GM12878 (cell line): ENCODE measurements at regions not wholly inside any gene's neighbourhood (a gene's known extent, or its start where the extent isn't known, plus 50 kb on each side); places are given as distances from the start of the nearest gene placed in this dataset.

Source experiments
- ATAC-seq: fragments of 200-7000 bp; cut with Tn5 transposase; 3 replicates; pipeline ENCODE4 v1.9.1; 2020; ENCODE audit warnings: mild to moderate bottlenecking, moderate library complexity
- BruUV-seq: library from RNA; stranded (reverse); fragments of 400-500 nt; replicated peaks from 2 replicates; lab custom pipeline; 2021; lab: Mats Ljungman, UMichigan
- CTCF ChIA-PET: fragments of 300-600 bp; sonication (Branson Sonifier 250); formaldehyde crosslinking; extraction: SDS; loops from one replicate; lab custom pipeline; 2021; ENCODE audit warnings: inconsistent platforms; lab: Yijun Ruan, JAX
- POLR2A ChIA-PET: fragments of 350-600 bp; formaldehyde crosslinking; extraction: SDS; loops from one replicate; lab custom pipeline; 2021; ENCODE audit warnings: inconsistent platforms; lab: Charles Lee
- RAD21 ChIA-PET: fragments of 300-600 bp; sonication (Branson Sonifier 250); formaldehyde crosslinking; loops from one replicate; lab custom pipeline; 2023; ENCODE audit warnings: antibody characterized with exemption; ENCODE audit not compliant: unreplicated experiment; lab: Charles Lee
- SMC1A ChIA-PET: fragments of 300-600 bp; sonication (Branson Sonifier 250); formaldehyde crosslinking; loops from one replicate; lab custom pipeline; 2023; ENCODE audit not compliant: unreplicated experiment, uncharacterized antibody; lab: Charles Lee
- DNase-seq: peaks from one replicate; pipeline ENCODE4 v3.0.0-alpha.2; 2011; ENCODE audit warnings: low read depth, low spot score
- FAIRE-seq: peaks from 3 replicates; lab custom pipeline; 2011; peaks lifted over from hg19 to GRCh38; lab: Jason Lieb, UNC
- H2AFZ ChIP-seq: 2 replicates; pipeline ENCODE4 v1.6.0; 2011; ENCODE audit warnings: low read depth, low read length, control low read depth; ENCODE audit not compliant: control insufficient read depth
- H3K27ac ChIP-seq: 2 replicates; pipeline ENCODE4 v1.5.1; 2011; ENCODE audit warnings: control low read depth; ENCODE audit not compliant: control insufficient read depth, insufficient read depth
- H3K27me3 ChIP-seq, 2 experiments: replicated peaks in 1 of 2; 2 replicates each; pipeline versions ENCODE4 v1.6.0 to v1.6.1; 2011; ENCODE audit warnings: low read length in 1 of 2; ENCODE audit not compliant: control insufficient read depth in 2 of 2, insufficient read depth in 2 of 2
- H3K36me3 ChIP-seq, 2 experiments: 2 replicates each; pipeline ENCODE4 v1.5.1; 2011; ENCODE audit warnings: low read length in 1 of 2; ENCODE audit not compliant: control insufficient read depth in 2 of 2, insufficient read depth in 2 of 2
- H3K4me1 ChIP-seq: 2 replicates; pipeline ENCODE4 v1.6.1; 2011; ENCODE audit warnings: mild to moderate bottlenecking, low read length, moderate library complexity, mixed read lengths; ENCODE audit not compliant: control insufficient read depth, insufficient read depth
- H3K4me2 ChIP-seq: 2 replicates; pipeline ENCODE4 v1.6.0; 2011; ENCODE audit warnings: control low read depth; ENCODE audit not compliant: control insufficient read depth, insufficient read depth
- H3K4me3 ChIP-seq: fragments of 200-600 bp; sonication (generic); 2 replicates; pipeline ENCODE4 v1.5.1; 2016
- H3K79me2 ChIP-seq: 2 replicates; pipeline ENCODE4 v1.6.0; 2011; ENCODE audit warnings: low read length; ENCODE audit not compliant: control insufficient read depth, insufficient read depth
- H3K9ac ChIP-seq: 2 replicates; pipeline ENCODE4 v1.8.0; 2011; ENCODE audit warnings: low read length, control low read depth, mixed read lengths; ENCODE audit not compliant: control insufficient read depth, insufficient read depth
- H3K9me3 ChIP-seq: replicated peaks from 3 replicates; pipeline ENCODE4 v1.5.1; 2011; ENCODE audit warnings: mild to moderate bottlenecking, low read length; ENCODE audit not compliant: control insufficient read depth, insufficient read depth
- H4K20me1 ChIP-seq: 2 replicates; pipeline ENCODE4 v1.6.0; 2011; ENCODE audit not compliant: control insufficient read depth, insufficient read depth
- CBFB ChIP-seq: IDR thresholded peaks from 2 replicates; pipeline ENCODE4 v1.6.1; 2016; ENCODE audit warnings: antibody characterized with exemption, low read depth
- CREM ChIP-seq: IDR thresholded peaks from 2 replicates; pipeline ENCODE4 v1.6.1; 2014; ENCODE audit warnings: antibody characterized with exemption, low read depth
- FOS ChIP-seq: IDR thresholded peaks from 3 replicates; pipeline ENCODE4 v1.6.1; 2011; ENCODE audit warnings: borderline replicate concordance; ENCODE audit not compliant: insufficient read length; ENCODE audit errors: extremely low read depth
- JUNB ChIP-seq: IDR thresholded peaks from 2 replicates; pipeline ENCODE4 v1.6.1; 2016; ENCODE audit warnings: antibody characterized with exemption, mild to moderate bottlenecking
- NR2C2 ChIP-seq: IDR thresholded peaks from 2 replicates; pipeline ENCODE4 v1.6.1; 2011; ENCODE audit warnings: borderline replicate concordance, low read depth; ENCODE audit not compliant: control insufficient read depth, insufficient read length
- RUNX3 ChIP-seq: IDR thresholded peaks from 2 replicates; pipeline ENCODE4 v1.6.1; 2012; ENCODE audit warnings: low read length, inconsistent platforms
- WGBS: methylation state at CpG from one replicate; pipeline ENCODE4 v1.1.6; 2016; ENCODE audit warnings: low lambda C conversion rate; ENCODE audit not compliant: insufficient replicate concordance, insufficient coverage; ENCODE audit errors: missing lambda C conversion rate; 5-methylcytosine and 5-hydroxymethylcytosine counted together
- in situ Hi-C: fragments of 300-500 bp; cut with MboI; formaldehyde crosslinking; loops from 9 replicates; pipeline ENCODE4 v1.14.3; 2018; ENCODE audit warnings: mixed read lengths
- intact Hi-C: fragments of 100-400 bp; cut with micrococcal nuclease; formaldehyde crosslinking; loops from one replicate; pipeline ENCODE4 v1.14.2; 2022; ENCODE audit not compliant: unreplicated experiment

- ChIA-PET RAD21 (interaction anchor here (0.6 to 1.6 kb wide), 4 partner anchors 35 to 283 kb away, joined by 3 to 5 read pairs (median 3); no protein-coding TSS in a partner anchor), POLR2A (interaction anchor here (1.2 kb wide), 1 partner anchor 283 kb away, joined by 3 read pairs; no protein-coding TSS in a partner anchor)
- BruUV-seq = no TSS peak
- WGBS = 0% methylated on average over 1 of the region's 1 CpG
- peak; percentile 20 for DNase-seq
- no peaks in the 10 kb centered on the region for H3K79me2 ChIP-seq
- TF ChIP-seq RUNX3 (no peak), CBFB (no peak), CREM (no peak), FOS (no peak), NR2C2 (no peak), JUNB (peak; percentile 10; the same call in 1 of the 2 replicates)
- TF ChIP-seq, all 136 proteins: peak for 1
- Histone ChIP-seq H2AFZ (no peak overlapping the region), H3K27me3 (no peaks in the 10 kb centered on the region), H3K9me3 (no peaks in the 10 kb centered on the region), H3K4me2 (peak overlapping the region; percentile 68), H3K27ac (peak overlapping the region; percentile 38; the same call in 1 of the 2 replicates), H3K9ac (no peak overlapping the region), H4K20me1 (no peaks in the 10 kb centered on the region), H3K36me3 (no peaks in the 10 kb centered on the region), H3K4me3 (no peak overlapping the region; the same call in 1 of the 2 replicates), H3K4me1 (peaks cover 20% of the 10 kb centered on the region)
- ChIA-PET SMC1A (interaction anchor here (0.6 to 1.4 kb wide), 3 partner anchors 34 to 52 kb away, joined by 3 to 4 read pairs (median 3); no protein-coding TSS in a partner anchor), CTCF (interaction anchor here (1.2 kb wide), 1 partner anchor 35 kb away, joined by 3 read pairs; no protein-coding TSS in a partner anchor)
- peak; percentile 88 for ATAC-seq
- intact Hi-C loops (no loop called here), in situ Hi-C loops (no loop called here)
- FAIRE-seq = no peak
Measured at GRCh38 chr3:118526758-118527513, 507.7 kb downstream of the IGSF11 start.
